ENCODE measurements at regions not wholly inside any gene's neighbourhood (a gene's known extent, or its start where the extent isn't known, plus 50 kb on each side); places are given as distances from the start of the nearest gene placed in this dataset.

DNA sequence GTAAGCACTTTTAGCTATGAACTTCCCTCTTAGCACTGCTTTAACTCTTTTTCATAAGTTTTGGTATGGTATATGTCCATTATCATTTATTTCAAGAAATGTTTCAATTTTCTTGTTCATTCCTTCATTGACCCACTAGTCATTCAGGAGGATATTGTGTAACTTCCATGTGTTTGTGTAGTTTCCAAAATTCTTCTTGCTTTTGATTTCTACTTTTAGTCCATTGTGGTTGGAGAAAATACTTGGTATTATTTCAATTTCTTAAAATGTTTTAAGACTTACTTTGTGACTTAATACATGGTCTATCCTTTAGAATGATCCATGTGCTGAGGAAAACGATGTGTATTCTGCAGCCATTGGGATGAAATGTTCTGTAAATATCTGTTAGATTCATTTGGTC lies 176.5 kb downstream of the CENPW start:
- Histone ChIP-seq H3K4me3 (no peak overlapping the region), H3K36me3 (no peaks in the 10 kb centered on the region), H3K27me3 (no peaks in the 10 kb centered on the region), H3K4me1 (no peaks in the 10 kb centered on the region), H3K27ac (no peak overlapping the region), H3K9me3 (peaks cover 0 to 15% of the 10 kb centered on the region in 2 donors)
- TF ChIP-seq POLR2A (IDR thresholded peaks at IDR 0.05) (no peak), POLR2AphosphoS5 (IDR thresholded peaks at IDR 0.05) (no peak), CTCF (IDR thresholded peaks at IDR 0.05) (no peak)
- no peak for DNase-seq (ENCODE audit: low spot score in 2 of 2)
- intact Hi-C loops (cut with DNase I; ENCODE audit: low total_unique reads), result no loop called here

DNA sequence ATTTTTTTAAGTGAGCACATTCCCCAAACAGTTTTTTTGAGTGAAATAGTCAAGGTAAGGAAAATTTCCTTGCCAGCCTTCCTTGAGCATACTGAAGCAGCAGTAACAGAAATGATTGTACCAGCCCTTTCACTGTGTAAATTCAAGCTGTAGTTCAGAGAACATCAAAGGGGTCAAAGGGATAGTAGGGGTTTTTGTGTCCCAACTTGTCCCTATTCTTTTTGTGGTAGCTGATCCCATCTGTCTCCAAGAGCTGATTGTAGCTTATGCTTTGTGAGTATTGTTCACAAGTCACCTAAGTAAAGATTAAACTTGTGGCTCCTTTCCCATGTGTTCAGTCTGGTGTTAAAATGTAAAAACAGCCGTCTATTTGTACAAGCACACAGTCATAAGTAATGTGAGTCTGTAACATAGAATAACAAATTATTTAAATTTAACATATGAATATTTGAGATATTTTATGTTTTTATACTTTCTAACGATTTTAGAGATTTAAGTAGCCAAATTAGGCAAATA lies 185.0 kb downstream of the CENPW start:
- no peaks in the 10 kb centered on the region for H3K36me3 ChIP-seq
- no peak for DNase-seq (ENCODE audit: low spot score in 2 of 2)
- intact Hi-C loops (cut with DNase I; ENCODE audit: low total_unique reads), result no loop called here
- H3K27ac ChIP-seq, result no peak overlapping the region
- no peaks in the 10 kb centered on the region for H3K4me1 ChIP-seq
- H3K27me3 ChIP-seq, result no peaks in the 10 kb centered on the region
- H3K9me3 ChIP-seq, result peaks cover 0 to 8% of the 10 kb centered on the region in 2 donors
- TF ChIP-seq POLR2A (IDR thresholded peaks at IDR 0.05) (no peak), POLR2AphosphoS5 (IDR thresholded peaks at IDR 0.05) (no peak), CTCF (IDR thresholded peaks at IDR 0.05) (no peak)
- H3K4me3 ChIP-seq, result no peak overlapping the region

DNA sequence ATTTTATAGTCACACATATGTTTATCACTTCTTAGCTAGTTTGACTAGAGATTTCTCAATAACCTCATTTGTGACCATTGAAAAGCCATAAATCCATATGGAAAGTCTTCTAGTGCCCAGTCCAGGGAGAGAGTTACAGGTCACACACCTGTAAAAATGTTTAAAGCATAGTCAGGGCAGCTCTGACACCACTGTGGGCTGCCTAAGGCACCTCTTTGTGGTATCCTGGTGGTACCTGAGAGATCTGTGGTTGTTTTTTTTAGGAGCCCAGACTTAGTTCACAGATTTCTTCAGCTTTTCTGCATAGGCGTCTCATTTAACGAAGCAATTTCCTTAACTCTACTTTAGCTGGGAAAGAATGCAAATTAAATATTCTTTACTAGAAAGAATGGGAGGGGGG lies 186.6 kb downstream of the CENPW start:
- Histone ChIP-seq H3K36me3 (no peaks in the 10 kb centered on the region), H3K4me3 (no peak overlapping the region), H3K9me3 (no peaks in the 10 kb centered on the region), H3K4me1 (no peaks in the 10 kb centered on the region), H3K27me3 (no peaks in the 10 kb centered on the region), H3K27ac (no peak overlapping the region)
- no peak for TF ChIP-seq CTCF (IDR thresholded peaks at IDR 0.05)
- no peak for TF ChIP-seq POLR2A (IDR thresholded peaks at IDR 0.05)
- no peak for TF ChIP-seq POLR2AphosphoS5 (IDR thresholded peaks at IDR 0.05)
- intact Hi-C loops (cut with DNase I; ENCODE audit: low total_unique reads), result no loop called here
- no peak for DNase-seq (ENCODE audit: low spot score in 2 of 2)

- Histone ChIP-seq H3K4me1 (no peaks in the 10 kb centered on the region), H3K27ac (no peak overlapping the region), H3K27me3 (no peaks in the 10 kb centered on the region), H3K4me3 (no peak overlapping the region), H3K9me3 (no peaks in the 10 kb centered on the region), H3K36me3 (no peaks in the 10 kb centered on the region)
- intact Hi-C loops (cut with DNase I; ENCODE audit: low total_unique reads), result no loop called here
- TF ChIP-seq POLR2A (IDR thresholded peaks at IDR 0.05) (no peak), POLR2AphosphoS5 (IDR thresholded peaks at IDR 0.05) (no peak)
- DNase-seq (ENCODE audit: low spot score in 2 of 2), result no peak
Measured at GRCh38 chr6:126526996-126527606, 187.2 kb downstream of the CENPW start.

DNA sequence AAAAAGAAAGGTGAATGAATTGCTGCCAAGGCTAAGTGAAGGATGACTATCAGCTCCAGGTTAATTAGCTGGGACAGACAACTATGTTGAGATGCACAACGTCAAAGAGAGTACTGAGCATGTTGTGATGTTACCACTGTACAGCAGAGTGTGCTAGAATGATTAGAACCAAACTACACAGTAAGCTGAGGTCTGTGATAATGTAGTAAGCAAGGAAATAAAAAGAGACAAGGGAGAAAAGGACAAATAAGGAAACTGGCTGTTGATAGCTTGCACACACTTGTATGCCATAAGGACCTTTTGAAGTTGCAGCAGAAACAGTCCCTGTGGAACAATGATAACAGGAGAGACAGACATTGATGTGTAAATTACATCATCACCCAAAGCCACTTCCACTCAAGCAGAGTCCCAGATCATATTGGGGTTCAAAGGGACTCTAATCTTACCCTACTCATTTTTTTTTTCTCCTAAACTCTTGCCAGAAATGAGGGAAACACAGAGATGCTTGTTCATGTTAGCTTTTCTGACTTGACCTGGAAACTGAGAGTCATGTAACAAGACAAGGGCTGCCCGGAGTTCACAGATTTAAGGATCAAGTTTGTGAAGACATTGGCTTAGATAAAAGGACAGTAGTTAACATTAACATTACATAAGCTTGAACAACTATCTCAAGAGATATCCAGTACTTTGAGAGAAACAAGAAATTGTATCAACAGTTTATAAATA lies 189.9 kb downstream of the CENPW start:
- TF ChIP-seq POLR2A (IDR thresholded peaks at IDR 0.05), result no peak
- no peak for TF ChIP-seq POLR2AphosphoS5 (IDR thresholded peaks at IDR 0.05)
- TF ChIP-seq CTCF (IDR thresholded peaks at IDR 0.05), result no peak
- Histone ChIP-seq H3K4me1 (no peaks in the 10 kb centered on the region), H3K4me3 (no peak overlapping the region), H3K27me3 (no peaks in the 10 kb centered on the region), H3K9me3 (no peaks in the 10 kb centered on the region), H3K27ac (no peak overlapping the region), H3K36me3 (no peaks in the 10 kb centered on the region)
- intact Hi-C loops (cut with DNase I; ENCODE audit: low total_unique reads), result no loop called here
- DNase-seq (ENCODE audit: low spot score in 2 of 2), result no peak
